ENCODE measurements at regions not wholly inside any gene's neighbourhood (a gene's known extent, or its start where the extent isn't known, plus 50 kb on each side); places are given as distances from the start of the nearest gene placed in this dataset.

- no peaks in the 10 kb centered on the region for H4K20me1 ChIP-seq (ENCODE audit: insufficient read depth)
- no peak overlapping the region for H3K27ac ChIP-seq (ENCODE audit: low read depth in 2 of 2, low read length in 1 of 2)
- CTCF ChIA-PET, result interaction anchor here (1.1 to 3.3 kb wide), 3 partner anchors 9 to 257 kb away, joined by 3 to 9 read pairs (median 5); no protein-coding TSS in a partner anchor
- no peaks in the 10 kb centered on the region for H3K9me2 ChIP-seq
- peaks cover 0 to 4% of the 10 kb centered on the region in 2 experiments for H3K36me3 ChIP-seq (replicated peaks in 1 of 2; ENCODE audit: control insufficient read depth in 1 of 2, insufficient read depth in 2 of 2, low read length in 1 of 2)
- H3K9me3 ChIP-seq, result no peaks in the 10 kb centered on the region
- H3F3A ChIP-seq (replicated peaks; ENCODE audit: insufficient read depth), result no peaks in the 10 kb centered on the region
- WGBS (ENCODE audit: low lambda C conversion rate), result 45% methylated on average over 5 of the region's 5 CpGs
- DNase-seq, result no peak
- POLR2A ChIA-PET, result no interaction called here
- no peak overlapping the region for H3K4me2 ChIP-seq
- H3K79me2 ChIP-seq (ENCODE audit: insufficient read depth), result no peaks in the 10 kb centered on the region
- H2AFZ ChIP-seq (ENCODE audit: low read depth), result no peak overlapping the region
- TF ChIP-seq, protein P1, sequence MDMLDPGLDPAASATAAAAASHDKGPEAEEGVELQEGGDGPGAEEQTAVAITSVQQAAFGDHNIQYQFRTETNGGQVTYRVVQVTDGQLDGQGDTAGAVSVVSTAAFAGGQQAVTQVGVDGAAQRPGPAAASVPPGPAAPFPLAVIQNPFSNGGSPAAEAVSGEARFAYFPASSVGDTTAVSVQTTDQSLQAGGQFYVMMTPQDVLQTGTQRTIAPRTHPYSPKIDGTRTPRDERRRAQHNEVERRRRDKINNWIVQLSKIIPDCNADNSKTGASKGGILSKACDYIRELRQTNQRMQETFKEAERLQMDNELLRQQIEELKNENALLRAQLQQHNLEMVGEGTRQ (IDR thresholded peaks at IDR 0.05; ENCODE audit: borderline replicate concordance, low read depth, low read length), result no peak
- no peak for TF ChIP-seq SMC3 (IDR thresholded peaks at IDR 0.05; ENCODE audit: low read depth, low read length)
- H3K4me1 ChIP-seq (ENCODE audit: control insufficient read depth in 1 of 2, insufficient read depth in 2 of 2, low read depth in 1 of 2, low read length in 1 of 2), result no peaks in the 10 kb centered on the region; a peak in 1 of 4 replicates
- H3K4me3 ChIP-seq (ENCODE audit: low read depth in 2 of 2, low read length in 1 of 2), result no peak overlapping the region
- H3K27me3 ChIP-seq (ENCODE audit: insufficient read depth), result no peaks in the 10 kb centered on the region
- H3K9ac ChIP-seq, result no peak overlapping the region
Measured at GRCh38 chr2:16250886-16251285, 310.5 kb downstream of the MYCN start.

DNA sequence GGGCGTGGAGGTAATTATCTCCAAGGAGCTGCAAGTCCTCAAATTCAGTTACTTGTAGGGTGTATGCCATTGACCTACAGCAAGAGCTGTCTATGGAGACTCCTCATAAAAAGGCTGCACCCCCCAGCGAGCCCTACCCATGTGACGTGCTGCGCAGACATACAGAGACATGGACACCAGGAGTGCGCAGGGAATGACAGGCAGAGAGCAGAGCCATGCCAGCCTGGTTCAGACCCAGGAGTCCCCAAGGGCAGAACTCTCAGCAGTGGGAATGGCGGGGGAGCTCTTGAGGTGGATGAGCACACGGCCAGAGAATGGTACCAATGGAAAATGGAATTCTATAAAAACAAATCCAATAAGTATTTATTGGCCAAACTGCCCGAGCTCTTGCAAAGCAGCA is 310.1 kb downstream of the MYCN start:
- Histone ChIP-seq H3K79me2 (ENCODE audit: insufficient read depth) (no peaks in the 10 kb centered on the region), H4K20me1 (ENCODE audit: insufficient read depth) (no peaks in the 10 kb centered on the region), H3K27me3 (ENCODE audit: insufficient read depth) (no peaks in the 10 kb centered on the region), H3K27ac (ENCODE audit: low read depth in 2 of 2, low read length in 1 of 2) (no peak overlapping the region), H3F3A (replicated peaks; ENCODE audit: insufficient read depth) (no peaks in the 10 kb centered on the region), H3K36me3 (replicated peaks in 1 of 2; ENCODE audit: control insufficient read depth in 1 of 2, insufficient read depth in 2 of 2, low read length in 1 of 2) (peaks cover 0 to 4% of the 10 kb centered on the region in 2 experiments), H3K4me1 (ENCODE audit: control insufficient read depth in 1 of 2, insufficient read depth in 2 of 2, low read depth in 1 of 2, low read length in 1 of 2) (no peaks in the 10 kb centered on the region; a peak in 1 of 4 replicates), H3K4me2 (no peak overlapping the region), H3K9ac (no peak overlapping the region), H3K9me3 (no peaks in the 10 kb centered on the region), H3K9me2 (no peaks in the 10 kb centered on the region), H2AFZ (ENCODE audit: low read depth) (no peak overlapping the region), H3K4me3 (ENCODE audit: low read depth in 2 of 2, low read length in 1 of 2) (no peak overlapping the region)
- no peak for DNase-seq
- ChIA-PET POLR2A (no interaction called here), CTCF (interaction anchor here (1.1 to 3.3 kb wide), 3 partner anchors 9 to 257 kb away, joined by 3 to 9 read pairs (median 5); no protein-coding TSS in a partner anchor)
- 46% methylated on average over 8 of the region's 8 CpGs for WGBS (ENCODE audit: low lambda C conversion rate)
- TF ChIP-seq EZH2phosphoT487 (IDR thresholded peaks at IDR 0.05; ENCODE audit: borderline replicate concordance, low read depth), result no peak
- no peak for TF ChIP-seq ZBTB33 (IDR thresholded peaks at IDR 0.05; ENCODE audit: borderline replicate concordance, low read depth)
- TF ChIP-seq POLR2AphosphoS5 (IDR thresholded peaks at IDR 0.05; ENCODE audit: low read depth, low read length), result no peak
- TF ChIP-seq ELF1 (IDR thresholded peaks at IDR 0.05), result no peak
- TF ChIP-seq NRF1 (IDR thresholded peaks at IDR 0.05; ENCODE audit: low read depth, low read length), result no peak
- no peak for TF ChIP-seq CHD2 (IDR thresholded peaks at IDR 0.05; ENCODE audit: low read length, partially characterized antibody)
- TF ChIP-seq FOXJ3 (CRISPR knock-in tag; IDR thresholded peaks at IDR 0.05), result no peak
- TF ChIP-seq MXI1 (IDR thresholded peaks at IDR 0.05; ENCODE audit: low read depth, low read length), result no peak
- no peak for TF ChIP-seq TAF1 (IDR thresholded peaks at IDR 0.05; ENCODE audit: borderline replicate concordance, low read depth, low read length)
- TF ChIP-seq SMC3 (IDR thresholded peaks at IDR 0.05; ENCODE audit: low read depth, low read length), result no peak
- TF ChIP-seq, protein P1 (IDR thresholded peaks at IDR 0.05; ENCODE audit: borderline replicate concordance, low read depth, low read length), result no peak
- no peak for TF ChIP-seq MAX (IDR thresholded peaks at IDR 0.05; ENCODE audit: low read depth)
- TF ChIP-seq RCOR1 (IDR thresholded peaks at IDR 0.05; ENCODE audit: low read length), result no peak
- TF ChIP-seq, protein P2, sequence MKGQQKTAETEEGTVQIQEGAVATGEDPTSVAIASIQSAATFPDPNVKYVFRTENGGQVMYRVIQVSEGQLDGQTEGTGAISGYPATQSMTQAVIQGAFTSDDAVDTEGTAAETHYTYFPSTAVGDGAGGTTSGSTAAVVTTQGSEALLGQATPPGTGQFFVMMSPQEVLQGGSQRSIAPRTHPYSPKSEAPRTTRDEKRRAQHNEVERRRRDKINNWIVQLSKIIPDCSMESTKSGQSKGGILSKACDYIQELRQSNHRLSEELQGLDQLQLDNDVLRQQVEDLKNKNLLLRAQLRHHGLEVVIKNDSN (IDR thresholded peaks at IDR 0.05; ENCODE audit: borderline replicate concordance, low read depth), result no peak
- no peak for TF ChIP-seq RAD21 (IDR thresholded peaks at IDR 0.05; ENCODE audit: low read length)
- no peak for TF ChIP-seq RFX5 (IDR thresholded peaks at IDR 0.05; ENCODE audit: low read length)
- no peak for TF ChIP-seq PBX3 (IDR thresholded peaks at IDR 0.05)
